ENCODE measurements at regions not wholly inside any gene's neighbourhood (a gene's known extent, or its start where the extent isn't known, plus 50 kb on each side); places are given as distances from the start of the nearest gene placed in this dataset.
"Not testable (repeated sequence)": the region's sequence is repeated elsewhere in the genome, so short reads cannot be mapped to it uniquely, and the experiment has no call there.

DNA sequence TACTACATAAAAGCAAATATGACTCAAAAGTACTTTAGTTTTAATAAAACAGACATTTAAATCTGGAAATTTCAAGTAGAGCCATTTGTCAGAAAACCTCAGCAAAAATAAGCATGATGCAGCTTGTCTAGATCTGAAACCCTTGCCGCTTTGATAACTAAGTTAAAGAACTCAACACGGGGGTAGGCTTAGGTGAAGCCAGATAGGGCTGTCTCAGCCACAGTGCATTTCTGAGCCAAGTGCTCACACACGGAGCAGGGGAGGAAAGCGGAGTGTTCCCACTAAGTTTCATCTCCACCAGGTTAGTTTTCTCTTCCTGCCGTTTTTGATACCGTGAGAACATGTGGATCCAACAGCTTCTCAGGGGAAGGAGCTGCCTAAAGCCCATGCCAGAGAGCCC lies 303.5 kb downstream of the BCL2L11 start:
- not testable (repeated sequence) for TF ChIP-seq GLIS3 (CRISPR knock-in tag; IDR thresholded peaks at IDR 0.05); ZFP30 (CRISPR knock-in tag; IDR thresholded peaks at IDR 0.05); ISL1 (CRISPR knock-in tag; IDR thresholded peaks at IDR 0.05); OSR1 (CRISPR knock-in tag; IDR thresholded peaks at IDR 0.05); ZNF70 (CRISPR knock-in tag; IDR thresholded peaks at IDR 0.05); SNAI2 (CRISPR knock-in tag; IDR thresholded peaks at IDR 0.05); ZNF8 (CRISPR knock-in tag; IDR thresholded peaks at IDR 0.05); ESRRG (CRISPR knock-in tag; IDR thresholded peaks at IDR 0.05); ZNF565 (CRISPR knock-in tag; conservative IDR thresholded peaks at IDR 0.05; ENCODE audit: low read depth); RARB (CRISPR knock-in tag; IDR thresholded peaks at IDR 0.05); TOX (CRISPR knock-in tag; IDR thresholded peaks at IDR 0.05; ENCODE audit: borderline replicate concordance)
- TF ChIP-seq, protein P1, sequence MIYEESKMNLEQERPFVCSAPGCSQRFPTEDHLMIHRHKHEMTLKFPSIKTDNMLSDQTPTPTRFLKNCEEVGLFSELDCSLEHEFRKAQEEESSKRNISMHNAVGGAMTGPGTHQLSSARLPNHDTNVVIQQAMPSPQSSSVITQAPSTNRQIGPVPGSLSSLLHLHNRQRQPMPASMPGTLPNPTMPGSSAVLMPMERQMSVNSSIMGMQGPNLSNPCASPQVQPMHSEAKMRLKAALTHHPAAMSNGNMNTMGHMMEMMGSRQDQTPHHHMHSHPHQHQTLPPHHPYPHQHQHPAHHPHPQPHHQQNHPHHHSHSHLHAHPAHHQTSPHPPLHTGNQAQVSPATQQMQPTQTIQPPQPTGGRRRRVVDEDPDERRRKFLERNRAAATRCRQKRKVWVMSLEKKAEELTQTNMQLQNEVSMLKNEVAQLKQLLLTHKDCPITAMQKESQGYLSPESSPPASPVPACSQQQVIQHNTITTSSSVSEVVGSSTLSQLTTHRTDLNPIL (CRISPR knock-in tag; IDR thresholded peaks at IDR 0.05; ENCODE audit: low read depth), result not testable (repeated sequence)
- TF ChIP-seq, protein P2, sequence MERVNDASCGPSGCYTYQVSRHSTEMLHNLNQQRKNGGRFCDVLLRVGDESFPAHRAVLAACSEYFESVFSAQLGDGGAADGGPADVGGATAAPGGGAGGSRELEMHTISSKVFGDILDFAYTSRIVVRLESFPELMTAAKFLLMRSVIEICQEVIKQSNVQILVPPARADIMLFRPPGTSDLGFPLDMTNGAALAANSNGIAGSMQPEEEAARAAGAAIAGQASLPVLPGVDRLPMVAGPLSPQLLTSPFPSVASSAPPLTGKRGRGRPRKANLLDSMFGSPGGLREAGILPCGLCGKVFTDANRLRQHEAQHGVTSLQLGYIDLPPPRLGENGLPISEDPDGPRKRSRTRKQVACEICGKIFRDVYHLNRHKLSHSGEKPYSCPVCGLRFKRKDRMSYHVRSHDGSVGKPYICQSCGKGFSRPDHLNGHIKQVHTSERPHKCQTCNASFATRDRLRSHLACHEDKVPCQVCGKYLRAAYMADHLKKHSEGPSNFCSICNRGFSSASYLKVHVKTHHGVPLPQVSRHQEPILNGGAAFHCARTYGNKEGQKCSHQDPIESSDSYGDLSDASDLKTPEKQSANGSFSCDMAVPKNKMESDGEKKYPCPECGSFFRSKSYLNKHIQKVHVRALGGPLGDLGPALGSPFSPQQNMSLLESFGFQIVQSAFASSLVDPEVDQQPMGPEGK (CRISPR knock-in tag; IDR thresholded peaks at IDR 0.05; ENCODE audit: borderline replicate concordance), result not testable (repeated sequence)
- TF ChIP-seq, protein P3, sequence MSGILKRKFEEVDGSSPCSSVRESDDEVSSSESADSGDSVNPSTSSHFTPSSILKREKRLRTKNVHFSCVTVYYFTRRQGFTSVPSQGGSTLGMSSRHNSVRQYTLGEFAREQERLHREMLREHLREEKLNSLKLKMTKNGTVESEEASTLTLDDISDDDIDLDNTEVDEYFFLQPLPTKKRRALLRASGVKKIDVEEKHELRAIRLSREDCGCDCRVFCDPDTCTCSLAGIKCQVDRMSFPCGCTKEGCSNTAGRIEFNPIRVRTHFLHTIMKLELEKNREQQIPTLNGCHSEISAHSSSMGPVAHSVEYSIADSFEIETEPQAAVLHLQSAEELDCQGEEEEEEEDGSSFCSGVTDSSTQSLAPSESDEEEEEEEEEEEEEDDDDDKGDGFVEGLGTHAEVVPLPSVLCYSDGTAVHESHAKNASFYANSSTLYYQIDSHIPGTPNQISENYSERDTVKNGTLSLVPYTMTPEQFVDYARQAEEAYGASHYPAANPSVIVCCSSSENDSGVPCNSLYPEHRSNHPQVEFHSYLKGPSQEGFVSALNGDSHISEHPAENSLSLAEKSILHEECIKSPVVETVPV (CRISPR knock-in tag; IDR thresholded peaks at IDR 0.05), result not testable (repeated sequence)

Data from SK-N-SH treated with all-trans-retinoic acid at 6 μM for 48 hours (cell line).